Right kidney (tissue), 1 donor: ENCODE measurements at regions not wholly inside any gene's neighbourhood (a gene's known extent, or its start where the extent isn't known, plus 50 kb on each side); places are given as distances from the start of the nearest gene placed in this dataset.
"Not testable (repeated sequence)": the region's sequence is repeated elsewhere in the genome, so short reads cannot be mapped to it uniquely, and the experiment has no call there.

ENCODE experiments used
- DNase-seq: peaks from one replicate; pipeline ENCODE4 v3.0.0-alpha.2; 2016

DNA sequence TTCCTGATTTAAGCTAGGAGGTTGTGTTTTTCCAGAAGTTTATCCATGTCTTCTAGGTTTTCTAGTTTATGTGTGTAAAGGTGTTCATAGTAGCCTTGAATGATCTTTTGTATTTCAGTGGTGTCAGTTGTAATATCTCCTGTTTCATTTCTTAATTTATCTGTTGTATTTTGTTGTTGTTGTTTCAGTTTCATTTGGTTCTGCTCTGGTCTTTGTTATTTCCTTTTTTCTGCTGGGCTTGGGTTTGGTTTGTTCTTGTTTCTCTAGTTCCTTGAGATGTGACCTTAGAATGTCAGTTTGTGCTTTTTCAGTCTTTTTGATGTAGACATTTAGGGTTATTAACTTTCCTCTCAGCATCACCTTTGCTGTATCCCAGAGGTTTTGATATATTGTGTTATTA is 62.8 kb downstream of the SCP2D1 start:
- not testable (repeated sequence) for DNase-seq

DNA sequence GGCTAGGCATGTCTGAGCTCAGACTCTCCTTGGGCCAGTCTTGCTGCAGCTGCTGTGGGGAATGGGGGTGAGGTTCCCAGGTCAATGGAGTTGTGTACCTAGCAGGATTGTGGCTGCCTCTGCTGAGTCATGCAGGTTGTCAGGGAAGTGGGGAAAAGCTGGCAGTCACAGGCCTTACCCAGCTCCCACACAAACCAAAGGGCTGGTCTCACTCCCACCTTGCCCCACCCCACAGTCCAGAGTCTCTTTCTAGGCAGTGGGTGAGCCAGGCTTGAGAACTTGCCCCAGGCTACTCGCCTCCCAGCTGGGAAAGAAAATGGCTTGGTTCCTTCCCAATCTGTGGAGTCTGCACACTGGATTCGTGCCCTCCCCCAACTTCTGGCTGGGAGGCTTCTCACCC is 65.7 kb downstream of the SCP2D1 start:
- DNase-seq: no peak

DNA sequence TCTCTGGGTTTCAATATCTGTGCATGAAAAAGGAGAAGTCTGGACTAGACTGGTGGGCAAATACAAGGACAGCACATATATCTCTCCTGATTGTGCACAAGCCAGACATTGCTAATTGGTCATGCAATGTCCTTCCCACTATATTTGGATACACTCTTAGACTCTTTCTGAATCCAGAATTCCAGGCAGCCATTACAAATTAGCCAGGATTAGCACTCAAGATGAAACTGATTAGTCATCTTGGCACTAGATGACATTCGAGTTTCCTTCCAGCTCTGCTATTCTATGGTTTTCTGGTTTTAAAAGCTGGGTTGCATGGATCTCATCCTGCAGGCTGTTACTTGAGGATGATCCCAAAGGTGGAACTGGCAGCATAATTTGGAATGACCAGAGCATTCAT is 73.2 kb downstream of the SCP2D1 start:
- no peak for DNase-seq

DNA sequence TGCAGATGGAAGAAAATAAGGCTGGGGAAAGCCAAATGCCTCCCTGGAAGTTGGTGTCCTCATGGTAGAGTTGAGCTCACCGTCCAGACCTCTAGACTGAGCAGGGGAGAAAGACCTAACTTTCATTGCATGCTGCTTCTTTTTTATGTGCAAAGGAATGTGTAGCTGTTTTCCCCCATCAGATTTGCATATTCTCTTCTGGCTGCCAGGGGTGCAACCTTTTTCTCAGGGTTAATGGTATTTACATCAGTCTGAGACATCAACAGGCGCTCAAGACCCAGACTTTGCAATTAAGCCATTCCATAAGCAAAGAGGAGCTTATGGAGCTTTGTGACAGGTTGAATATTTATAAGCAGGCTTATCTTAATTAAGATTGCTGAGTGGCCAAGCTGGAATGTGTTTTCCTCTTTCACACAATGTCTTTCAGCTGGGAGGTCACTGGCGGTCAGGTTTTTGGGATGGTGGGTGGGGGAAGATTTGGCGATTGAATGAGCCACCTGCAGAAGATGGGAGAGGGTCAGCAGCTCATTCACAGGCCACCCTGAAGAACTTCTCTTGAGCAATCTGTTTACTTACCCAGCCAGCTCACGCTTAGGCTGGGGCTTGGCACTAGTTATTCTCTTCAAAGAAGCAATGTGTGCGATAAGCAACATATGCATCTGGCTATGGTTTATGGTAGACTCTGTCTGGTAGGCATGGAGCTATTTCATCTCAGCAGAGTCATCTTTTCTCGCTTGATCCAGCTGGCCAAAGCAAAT is 88.6 kb downstream of the SCP2D1 start:
- DNase-seq: no peak

DNA sequence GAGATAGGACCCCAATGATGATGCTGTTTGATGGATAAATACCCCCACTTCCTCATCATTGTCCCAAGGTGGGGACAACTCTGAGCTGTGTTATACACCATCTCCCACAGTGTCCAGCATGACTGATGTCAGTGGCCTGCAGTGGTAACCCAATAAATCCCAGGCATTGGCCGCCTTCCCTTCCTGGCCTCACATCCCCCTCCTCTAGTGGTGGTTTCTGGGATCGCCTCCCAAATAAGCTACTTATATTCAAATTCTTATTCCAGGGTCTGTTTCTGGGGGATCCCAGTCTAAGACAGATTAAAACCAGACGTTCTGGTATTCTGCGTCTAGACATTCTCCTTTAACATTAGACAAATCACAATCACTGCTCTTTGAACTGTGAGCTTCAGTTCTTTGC is 90.6 kb downstream of the SCP2D1 start:
- no peak for DNase-seq

DNA sequence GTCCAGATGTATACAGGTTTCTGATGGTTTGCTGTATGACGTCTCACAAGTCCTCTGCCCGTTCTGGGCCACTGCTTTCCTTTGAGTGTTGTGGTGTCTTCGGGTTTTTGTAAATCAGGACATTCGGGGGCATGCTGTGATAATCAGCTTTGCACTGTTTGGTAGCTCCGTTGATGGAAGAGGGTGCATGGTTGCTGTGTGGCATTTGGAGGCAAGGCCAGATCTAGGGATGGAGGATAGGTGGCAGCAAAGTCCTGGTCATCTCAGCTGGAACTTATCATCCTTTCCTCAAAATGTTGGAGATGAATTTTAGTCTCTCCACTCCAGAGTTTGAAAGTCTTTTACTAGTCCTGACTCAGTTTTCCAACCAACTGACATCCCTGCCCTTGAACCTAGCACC is 91.0 kb downstream of the SCP2D1 start:
- DNase-seq: no peak

DNA sequence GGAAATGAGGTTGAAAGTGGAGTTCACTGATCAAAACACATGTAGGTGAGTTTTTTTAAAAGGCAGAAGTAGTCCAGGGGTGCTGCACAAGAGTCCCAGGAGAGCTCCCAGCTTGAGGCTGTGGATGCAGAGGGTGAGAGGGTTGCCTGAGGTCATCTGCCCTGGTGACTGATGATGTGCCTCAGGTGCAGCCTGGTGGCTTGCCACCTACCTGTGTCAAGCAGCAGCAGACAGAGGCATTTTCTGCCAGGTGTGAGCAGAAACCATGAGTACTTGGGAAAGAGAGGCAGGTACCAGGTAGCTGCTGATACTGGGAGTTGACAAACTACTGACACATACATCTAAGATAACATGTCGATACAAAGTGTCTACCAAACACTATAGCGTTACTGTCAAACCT is 92.5 kb downstream of the SCP2D1 start:
- DNase-seq: no peak

DNA sequence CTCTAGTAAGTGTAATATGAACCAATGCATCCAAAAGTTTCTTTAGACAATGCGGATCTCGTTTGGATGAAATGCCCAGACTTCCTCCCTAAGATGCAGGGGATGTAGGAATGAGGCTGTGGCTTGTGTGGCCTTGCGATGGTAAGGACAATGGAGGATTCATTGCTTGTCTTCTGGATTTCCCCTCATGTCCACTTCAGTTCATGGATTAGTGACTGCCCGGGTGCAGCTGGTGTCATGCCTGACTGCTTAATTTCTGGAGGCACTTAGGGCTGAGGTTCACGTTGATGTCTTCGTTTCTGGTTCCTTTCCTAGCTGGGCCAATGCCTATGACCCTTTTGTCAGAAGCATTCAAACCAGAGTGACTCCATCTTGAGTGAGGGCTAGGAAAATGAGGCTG is 93.8 kb downstream of the SCP2D1 start:
- DNase-seq: no peak

DNA sequence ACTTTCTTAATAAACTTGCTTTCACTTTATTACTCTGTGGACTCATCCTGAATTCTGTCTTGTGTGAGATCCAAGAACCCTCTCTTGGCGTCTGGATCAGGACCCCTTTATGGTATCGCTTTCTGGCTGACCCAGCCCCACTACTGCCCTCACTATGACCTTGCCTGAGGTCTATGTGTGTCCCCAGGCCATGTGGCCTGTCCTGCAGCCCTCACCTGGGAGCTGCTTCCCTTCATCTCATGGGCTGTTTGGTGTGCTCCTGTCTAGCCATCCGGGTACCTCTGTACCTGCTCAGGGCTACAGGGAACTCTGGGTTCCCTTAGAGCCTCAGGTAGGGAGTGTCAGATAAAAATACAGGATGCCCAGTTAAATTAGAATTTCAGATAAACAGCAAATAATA is 94.5 kb downstream of the SCP2D1 start:
- DNase-seq: no peak

DNA sequence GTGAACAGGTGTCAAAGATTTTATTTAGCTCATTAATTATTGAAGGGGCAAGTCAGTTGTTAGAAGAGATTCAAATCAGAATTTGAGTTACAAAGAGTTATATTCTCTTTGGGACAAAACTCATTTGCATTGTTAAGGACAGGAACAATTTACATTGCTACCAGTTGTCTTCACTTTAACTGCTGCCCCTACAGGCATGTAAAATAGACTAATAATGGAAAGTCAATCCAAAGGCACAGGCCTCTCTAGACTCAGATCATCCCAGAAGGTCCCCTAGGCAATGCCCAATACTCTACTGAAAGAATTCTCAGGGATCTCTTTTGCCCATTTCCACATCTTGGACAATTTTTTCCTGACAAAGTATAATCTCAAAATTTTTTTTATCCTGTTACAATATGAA is 95.7 kb downstream of the SCP2D1 start:
- no peak for DNase-seq

DNA sequence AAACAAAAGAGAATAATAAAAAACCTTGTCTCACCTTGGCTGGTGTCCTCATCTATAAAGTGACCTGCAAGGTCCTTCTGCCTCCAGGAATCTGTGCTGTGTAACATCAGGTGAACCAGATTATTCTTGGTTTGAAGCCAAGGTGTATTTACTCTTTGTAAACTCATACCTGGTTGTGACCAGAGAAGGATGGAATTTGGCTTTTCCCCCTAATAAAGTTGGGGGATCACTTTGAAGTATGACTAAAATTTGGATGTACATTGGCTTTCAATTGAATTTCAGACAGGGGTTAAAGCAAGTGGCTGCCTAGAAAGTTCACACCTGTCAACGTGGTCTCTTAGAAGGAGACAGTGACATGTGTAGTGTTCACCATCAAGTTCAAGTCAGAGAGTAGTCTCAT is 100.1 kb downstream of the SCP2D1 start:
- no peak for DNase-seq

DNA sequence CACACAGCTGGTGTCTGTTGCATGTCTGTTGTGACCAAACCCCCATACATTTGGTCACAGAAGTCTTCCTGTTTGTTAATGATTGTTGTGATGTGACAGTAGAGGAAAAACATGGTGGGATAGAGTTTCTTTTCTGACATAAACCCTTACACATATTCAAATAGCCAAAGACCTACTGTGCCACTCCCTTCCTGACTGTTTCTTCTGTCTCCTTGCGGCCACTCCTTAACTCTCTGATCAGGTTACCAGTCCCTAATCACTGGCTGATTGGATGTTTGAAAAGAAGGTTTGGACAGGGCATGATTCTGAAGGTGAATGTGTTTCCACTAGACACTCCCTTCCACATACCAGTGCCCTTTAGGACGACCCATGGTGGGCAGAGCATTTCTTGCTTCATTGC is 101.2 kb downstream of the SCP2D1 start:
- DNase-seq: no peak

DNA sequence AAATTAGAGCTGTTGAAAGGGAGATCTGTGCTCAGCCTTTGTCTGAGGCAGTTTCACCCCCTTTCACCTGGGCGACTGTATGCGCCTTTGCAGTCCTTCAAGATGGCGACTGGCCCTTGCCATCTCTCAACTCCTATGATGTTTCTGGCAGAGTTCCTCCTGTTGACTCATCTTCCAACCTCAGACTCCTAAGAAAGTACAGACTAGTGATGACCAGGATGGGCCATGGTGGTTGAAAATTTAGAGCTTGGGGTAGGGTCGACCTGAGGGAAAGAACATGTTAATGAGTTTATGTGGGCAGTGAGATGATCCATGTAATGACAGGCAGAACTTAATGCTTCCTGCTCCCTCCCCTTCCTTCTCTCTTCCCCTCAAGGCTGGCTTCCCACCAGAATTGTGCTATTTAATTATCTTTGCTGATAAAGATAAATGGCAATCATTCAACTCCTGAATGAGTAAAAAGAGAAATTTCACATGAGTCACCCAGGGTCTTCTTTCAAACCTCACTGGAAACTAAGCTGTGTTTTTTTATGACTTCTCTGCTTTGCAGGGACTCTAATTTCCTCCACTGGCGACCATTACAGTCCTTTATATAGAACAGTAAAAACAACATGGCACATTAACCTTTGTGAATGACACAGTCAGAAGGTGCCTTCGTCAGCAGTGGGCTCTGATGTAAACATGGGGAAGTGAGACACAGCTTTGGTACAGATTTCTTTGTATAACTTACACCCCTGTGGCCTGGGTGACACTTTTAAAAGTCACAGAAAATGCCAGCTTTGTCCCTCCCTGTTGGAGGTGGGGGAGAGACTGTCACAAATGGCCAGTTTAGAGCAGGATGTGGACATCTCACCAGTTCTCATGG is 103.5 kb downstream of the SCP2D1 start:
- no peak for DNase-seq

DNA sequence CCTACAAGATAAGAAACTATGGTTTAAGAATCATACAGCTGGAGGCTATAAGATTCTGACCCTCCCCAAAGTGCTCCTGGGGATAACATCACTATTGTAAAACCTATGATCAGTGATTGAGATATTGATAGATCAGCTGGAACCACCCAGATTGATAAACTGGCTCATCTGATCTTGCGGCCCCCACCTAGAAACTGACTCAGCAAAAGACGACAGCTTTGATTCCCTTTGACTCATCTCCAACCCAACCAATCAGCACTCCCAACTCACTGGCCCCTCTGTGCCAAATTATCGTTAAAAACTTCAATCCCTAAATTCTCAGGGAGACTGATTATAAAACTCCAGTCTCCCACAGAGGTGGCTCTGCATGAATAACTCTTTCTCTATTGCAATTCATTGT is 106.4 kb downstream of the SCP2D1 start:
- DNase-seq: no peak

DNA sequence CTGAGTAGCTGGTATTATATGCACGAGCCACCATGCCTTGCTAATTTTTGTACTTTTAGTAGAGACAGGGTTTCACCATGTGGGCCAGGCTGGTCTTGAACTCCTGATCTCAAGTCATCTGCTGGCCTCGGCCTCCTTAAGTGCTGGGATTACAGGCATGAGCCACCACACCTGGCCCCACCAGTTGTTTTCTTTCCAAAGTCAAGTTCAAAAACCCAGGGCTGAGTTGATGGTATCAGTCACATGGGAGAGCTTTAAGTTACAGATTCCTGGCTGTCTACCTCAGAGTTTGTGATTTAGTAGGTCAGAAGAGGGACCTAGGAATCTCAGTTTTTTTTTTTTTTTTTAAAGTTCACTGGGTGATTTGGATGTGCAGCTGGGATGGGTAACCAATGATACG is 107.7 kb downstream of the SCP2D1 start:
- no peak for DNase-seq

DNA sequence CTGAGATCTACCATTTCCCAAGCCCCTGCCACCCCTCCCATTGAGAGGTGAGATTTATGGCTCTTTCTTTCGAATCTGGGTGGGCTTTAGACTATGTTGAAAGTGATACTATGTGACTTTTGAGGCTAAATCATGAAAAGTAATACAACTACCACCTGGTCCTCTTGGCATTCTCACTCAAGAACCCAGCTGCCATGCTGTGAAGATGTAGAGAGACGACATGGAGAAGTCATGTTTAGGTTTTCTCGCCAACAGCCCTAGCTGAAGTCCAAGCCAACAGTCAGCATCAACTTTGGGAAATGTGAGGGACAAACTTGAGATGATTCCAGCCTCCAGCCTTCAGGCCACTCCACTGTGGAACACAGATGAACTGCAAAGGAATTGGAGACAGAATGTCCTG is 108.7 kb downstream of the SCP2D1 start:
- DNase-seq: no peak

DNA sequence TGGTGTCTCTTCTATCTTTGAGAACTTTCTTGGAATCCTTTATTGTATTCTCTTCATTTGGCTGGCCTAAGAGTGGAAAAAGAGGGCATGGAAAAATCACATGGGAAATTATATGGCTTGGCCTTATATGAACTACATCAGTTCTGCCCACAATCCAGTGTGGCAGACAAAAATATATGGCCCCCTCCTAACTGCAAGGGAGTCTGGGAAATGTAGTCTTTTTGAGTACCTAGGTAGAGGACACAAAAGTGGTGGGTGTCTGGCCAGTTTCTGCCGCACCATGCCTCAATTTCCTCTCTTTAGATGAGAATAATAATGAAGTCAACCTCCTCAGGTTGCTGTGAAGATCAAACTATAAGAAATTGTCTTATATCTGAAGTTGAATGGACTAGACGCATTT is 109.3 kb downstream of the SCP2D1 start:
- no peak for DNase-seq

DNA sequence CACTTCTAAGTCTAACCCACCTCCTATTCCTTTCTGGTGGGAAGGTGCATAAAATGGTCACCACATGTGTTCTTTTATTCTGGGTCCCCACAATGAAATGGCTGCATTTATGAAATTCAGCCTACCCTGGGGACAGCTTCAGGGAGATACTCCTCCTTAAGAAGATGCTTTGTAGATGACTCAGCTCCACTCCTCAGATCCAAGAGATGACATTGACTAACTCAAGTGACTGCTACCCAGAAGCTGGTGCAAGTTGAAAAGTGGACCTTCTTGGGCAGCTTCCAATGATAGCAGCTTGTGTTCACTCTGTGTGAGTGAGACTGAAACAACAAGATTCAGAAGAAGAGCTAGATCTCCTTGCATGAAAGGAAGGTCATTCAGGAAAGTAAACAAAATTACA is 113.4 kb downstream of the SCP2D1 start:
- DNase-seq: no peak

DNA sequence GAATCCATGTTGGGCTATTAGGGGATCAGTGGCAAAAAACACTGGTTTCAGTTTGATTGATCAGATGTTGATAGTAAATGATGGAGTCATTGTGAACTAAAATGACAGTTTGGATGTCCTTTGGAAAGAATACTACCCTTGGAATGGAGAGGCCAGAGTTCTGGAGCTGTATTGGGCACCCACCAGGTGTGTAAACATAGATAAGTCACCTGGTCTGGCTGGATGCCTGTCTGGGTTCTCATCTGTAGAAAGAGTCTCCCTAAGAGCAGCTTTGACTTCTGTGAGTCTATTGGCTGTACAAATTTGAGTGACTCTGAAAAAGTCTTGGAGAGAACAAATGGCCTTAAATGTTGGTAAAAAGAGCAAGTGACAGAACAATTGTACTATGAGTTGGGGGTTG is 115.0 kb downstream of the SCP2D1 start:
- DNase-seq: no peak

DNA sequence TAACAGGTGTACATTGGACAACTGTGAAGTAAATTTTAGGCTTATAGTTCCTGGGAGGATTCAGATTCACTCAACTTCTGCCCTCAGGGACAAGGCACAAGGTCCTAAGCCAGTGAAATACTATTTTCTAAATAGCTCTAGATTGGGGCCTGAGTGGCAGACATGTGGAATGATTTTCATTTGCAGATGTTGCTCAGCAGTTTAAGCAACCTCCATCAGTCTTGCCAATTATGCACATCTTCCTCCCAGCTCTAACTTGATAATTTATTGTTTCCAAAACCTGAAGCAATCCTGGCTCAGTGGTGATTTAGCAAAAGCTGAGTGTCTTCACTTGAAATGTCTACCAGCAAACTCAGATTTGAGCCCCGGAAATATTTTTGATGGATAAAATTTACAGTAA is 116.2 kb downstream of the SCP2D1 start:
- DNase-seq: no peak

DNA sequence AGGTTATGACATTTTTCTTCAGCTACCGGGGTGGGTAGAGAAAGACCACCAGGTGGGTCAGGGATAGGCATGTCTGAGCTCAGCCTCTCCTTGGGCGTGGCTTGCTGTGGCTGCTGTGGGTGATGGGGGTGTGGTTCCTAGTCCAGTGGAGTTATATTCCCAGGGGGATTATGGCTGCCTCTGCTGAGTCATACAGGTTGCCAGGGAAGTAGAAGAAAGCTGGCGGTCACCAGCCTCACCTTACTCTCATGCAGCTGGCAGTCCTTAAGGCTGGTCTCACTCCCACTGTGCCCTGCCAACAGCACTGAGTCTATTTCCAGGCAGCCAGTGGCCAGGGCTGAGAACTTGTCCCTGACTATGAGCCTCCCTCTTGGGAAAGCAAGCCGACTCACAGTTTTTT is 130.0 kb downstream of the SCP2D1 start:
- no peak for DNase-seq

DNA sequence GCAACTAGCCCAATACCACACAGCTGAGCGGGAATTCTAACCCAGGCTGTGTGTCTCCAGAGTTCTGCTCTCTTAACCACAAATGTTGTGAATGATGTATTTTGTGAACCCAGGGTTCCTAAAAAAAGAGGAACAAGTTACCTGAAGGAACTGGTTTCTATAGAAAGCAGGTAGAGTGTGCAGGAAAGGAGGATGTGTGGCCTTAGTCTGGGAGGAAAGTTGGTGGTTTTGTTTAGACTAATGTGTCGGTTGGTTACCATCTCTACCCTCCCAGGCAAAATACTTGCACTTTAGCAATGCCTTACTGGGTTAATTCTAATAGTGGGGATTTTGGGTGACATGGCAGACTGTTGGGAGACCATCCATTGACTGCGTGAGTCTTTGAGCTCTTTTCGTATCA is 143.3 kb downstream of the SCP2D1 start:
- no peak for DNase-seq

DNA sequence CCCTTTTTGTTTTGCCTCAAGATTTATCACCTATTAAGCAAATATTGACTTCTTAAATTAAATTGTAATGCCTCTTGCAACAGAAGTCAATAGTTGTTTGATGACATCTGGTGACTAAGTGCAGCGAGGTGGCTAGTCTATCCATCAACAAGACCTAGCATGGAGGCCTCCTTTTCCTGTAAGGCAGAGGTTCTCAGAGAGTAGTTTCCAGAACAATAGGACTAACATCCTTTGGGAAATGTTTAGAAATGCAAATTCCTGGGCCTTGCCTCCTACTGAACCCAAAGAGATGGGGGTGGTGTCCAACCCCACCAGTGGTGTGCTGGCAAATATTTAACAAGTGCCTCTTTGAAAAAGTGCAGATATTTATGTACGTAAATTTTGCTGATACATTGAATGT is 143.7 kb downstream of the SCP2D1 start:
- no peak for DNase-seq

DNA sequence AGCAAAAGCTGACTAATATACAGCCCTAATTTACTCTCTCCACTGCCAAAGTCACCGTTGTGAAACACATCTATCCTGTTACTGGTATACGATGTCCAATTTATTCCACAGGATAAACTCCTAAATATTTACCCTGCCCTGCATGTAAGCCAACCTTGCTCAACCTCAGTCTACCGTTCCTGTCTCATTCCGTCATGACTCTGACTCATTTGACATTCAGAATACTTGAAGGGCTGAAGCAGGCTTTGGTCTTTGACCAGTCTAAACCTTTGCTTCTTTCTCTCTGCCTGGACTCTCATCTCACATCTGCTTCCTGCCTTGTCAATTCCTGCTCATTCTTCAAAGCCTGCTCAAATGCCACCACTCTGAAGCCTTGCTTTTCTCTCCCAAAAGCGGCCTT is 157.5 kb downstream of the SCP2D1 start:
- no peak for DNase-seq
